HG03442 (cell line): ENCODE measurements at regions not wholly inside any gene's neighbourhood (a gene's known extent, or its start where the extent isn't known, plus 50 kb on each side); places are given as distances from the start of the nearest gene placed in this dataset.

Experiments used
- ATAC-seq: cut with Tn5 transposase; IDR thresholded peaks from one replicate; pipeline ENCODE4 v1.9.1; 2021; ENCODE audit warnings: mild to moderate bottlenecking, moderate library complexity; ENCODE audit not compliant: unreplicated experiment

- ATAC-seq = no peak
These were observed 66.1 kb upstream of the MLN start for GRCh38 chr6:33869826-33870423.

- no peak for ATAC-seq
These were observed 65.3 kb upstream of the MLN start for GRCh38 chr6:33869121-33869520.

- no peak for ATAC-seq
These were observed 64.3 kb upstream of the MLN start for GRCh38 chr6:33868141-33868540.

GRCh38 chr6:33865478-33866077, 61.8 kb upstream of the MLN start:
- no peak for ATAC-seq

- no peak for ATAC-seq
These were observed 60.1 kb upstream of the MLN start for GRCh38 chr6:33863723-33864440.

GRCh38 chr6:33863084-33863483, 59.3 kb upstream of the MLN start:
- no peak for ATAC-seq

GRCh38 chr6:33862536-33862935, 58.7 kb upstream of the MLN start:
- no peak for ATAC-seq

- no peak for ATAC-seq
These were observed 57.9 kb upstream of the MLN start for GRCh38 chr6:33861722-33862121.

- ATAC-seq = no peak
These were observed 57.1 kb upstream of the MLN start for GRCh38 chr6:33860706-33861474.

- ATAC-seq = no peak
These were observed 56.2 kb upstream of the MLN start for GRCh38 chr6:33860006-33860405.

GRCh38 chr6:33858804-33859505, 55.2 kb upstream of the MLN start:
- no peak for ATAC-seq

GRCh38 chr6:33857932-33858475, 54.2 kb upstream of the MLN start:
- ATAC-seq = no peak

GRCh38 chr6:33857093-33857931, 53.5 kb upstream of the MLN start:
- no peak for ATAC-seq

GRCh38 chr6:33856655-33857054, 52.9 kb upstream of the MLN start:
- no peak for ATAC-seq

- no peak for ATAC-seq
These were observed 52.3 kb upstream of the MLN start for GRCh38 chr6:33856031-33856590.

GRCh38 chr6:33854572-33855030, 50.8 kb upstream of the MLN start:
- ATAC-seq = no peak

GRCh38 chr6:33853736-33854135, 49.9 kb upstream of the MLN start:
- no peak for ATAC-seq
